A673 (cell line): ENCODE measurements at regions not wholly inside any gene's neighbourhood (a gene's known extent, or its start where the extent isn't known, plus 50 kb on each side); places are given as distances from the start of the nearest gene placed in this dataset.

ENCODE experiments used
- BruUV-seq: library from RNA; stranded (reverse); fragments of 400-500 nt; replicated peaks from 2 replicates; lab custom pipeline; 2021; lab: Mats Ljungman, UMichigan
- CTCF ChIA-PET: fragments of 300-600 bp; sonication (Branson Sonifier 250); formaldehyde crosslinking; loops from one replicate; lab custom pipeline; 2022; ENCODE audit warnings: antibody characterized with exemption; lab: Charles Lee
- POLR2A ChIA-PET: fragments of 300-600 bp; sonication (Branson Sonifier 250); formaldehyde crosslinking; loops from one replicate; lab custom pipeline; 2022; ENCODE audit warnings: antibody characterized with exemption; ENCODE audit not compliant: low non-redundant PET; lab: Charles Lee
- DNase-seq: peaks from one replicate; pipeline ENCODE4 v3.0.0-alpha.2; 2015; ENCODE audit warnings: low spot score
- H3K27ac ChIP-seq: fragments of 200-600 bp; sonication (generic); 2 replicates; pipeline ENCODE4 v1.5.1; 2016; ENCODE audit warnings: mixed run types, low read depth, mild to moderate bottlenecking, mixed read lengths, antibody characterized with exemption, low read length; ENCODE audit not compliant: poor library complexity, severe bottlenecking
- H3K27me3 ChIP-seq: fragments of 200-600 bp; sonication (generic); replicated peaks from 2 replicates; pipeline ENCODE4 v1.6.1; 2017; ENCODE audit warnings: mixed run types, low read depth, mild to moderate bottlenecking, mixed read lengths, antibody characterized with exemption, low read length; ENCODE audit not compliant: insufficient read depth, poor library complexity
- H3K36me3 ChIP-seq: fragments of 200-600 bp; sonication (generic); 2 replicates; pipeline ENCODE4 v1.6.1; 2016; ENCODE audit warnings: mixed run types, mild to moderate bottlenecking, mixed read lengths, antibody characterized with exemption, low read length; ENCODE audit not compliant: insufficient read depth, poor library complexity, severe bottlenecking
- H3K4me1 ChIP-seq: fragments of 200-600 bp; sonication (generic); 2 replicates; pipeline ENCODE4 v1.6.1; 2017; ENCODE audit warnings: mixed run types, mild to moderate bottlenecking, mixed read lengths, antibody characterized with exemption, low read length; ENCODE audit not compliant: insufficient read depth, poor library complexity, severe bottlenecking
- H3K4me3 ChIP-seq: fragments of 200-600 bp; sonication (generic); 2 replicates; pipeline ENCODE4 v1.5.1; 2016; ENCODE audit warnings: low read depth, mixed run types, mild to moderate bottlenecking, mixed read lengths, low read length; ENCODE audit not compliant: poor library complexity, severe bottlenecking
- H3K9me3 ChIP-seq: fragments of 200-600 bp; sonication (generic); 2 replicates; pipeline ENCODE4 v1.6.1; 2016; ENCODE audit warnings: mixed run types, low read depth, mild to moderate bottlenecking, mixed read lengths, antibody characterized with exemption, low read length; ENCODE audit not compliant: poor library complexity, severe bottlenecking
- EZH2 ChIP-seq: fragments of 200-600 bp; sonication (generic); IDR thresholded peaks from 2 replicates; pipeline ENCODE4 v1.6.1; 2017; ENCODE audit warnings: borderline replicate concordance, low read depth, mild to moderate bottlenecking, mixed read lengths, antibody characterized with exemption, low read length; ENCODE audit not compliant: poor library complexity, severe bottlenecking
- intact Hi-C: fragments of 100-400 bp; cut with micrococcal nuclease; formaldehyde crosslinking; loops from one replicate; pipeline ENCODE4 v1.10.0; 2022; ENCODE audit not compliant: unreplicated experiment
- TF ChIP-seq, protein P1 (sequence below): fragments of 300-800, 200-600 bp; sonication (generic); conservative IDR thresholded peaks from 2 replicates; pipeline ENCODE4 v1.5.1; 2017; ENCODE audit warnings: low read depth, mild to moderate bottlenecking, antibody characterized with exemption, low read length, moderate library complexity, mixed read lengths

DNA sequence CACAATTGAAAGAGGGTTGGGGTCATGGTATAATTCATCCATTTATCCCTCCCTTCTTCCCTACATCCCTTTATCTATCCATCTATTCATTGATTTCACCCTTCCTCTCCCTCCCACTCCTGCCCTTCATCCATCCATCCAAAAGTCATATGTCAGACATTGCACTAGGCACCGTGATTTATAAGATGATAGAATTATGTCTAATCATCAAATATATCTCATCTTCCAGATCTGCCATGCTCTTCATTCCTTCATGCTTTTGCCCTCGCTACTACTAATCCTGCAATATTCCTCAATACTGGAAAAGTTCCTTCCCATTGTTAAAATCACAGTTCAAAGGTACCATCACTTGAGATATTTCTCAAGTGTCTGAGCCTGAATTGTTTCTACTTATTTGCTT is 335.2 kb upstream of the CDH11 start:
- Histone ChIP-seq H3K4me1 (no peaks in the 10 kb centered on the region), H3K9me3 (no peaks in the 10 kb centered on the region), H3K36me3 (no peaks in the 10 kb centered on the region), H3K27me3 (no peaks in the 10 kb centered on the region), H3K27ac (no peak overlapping the region), H3K4me3 (no peak overlapping the region)
- no TSS peak for BruUV-seq
- intact Hi-C loops: no loop called here
- no peak for DNase-seq
- ChIA-PET POLR2A (no interaction called here), CTCF (no interaction called here)
- TF ChIP-seq, protein P1, sequence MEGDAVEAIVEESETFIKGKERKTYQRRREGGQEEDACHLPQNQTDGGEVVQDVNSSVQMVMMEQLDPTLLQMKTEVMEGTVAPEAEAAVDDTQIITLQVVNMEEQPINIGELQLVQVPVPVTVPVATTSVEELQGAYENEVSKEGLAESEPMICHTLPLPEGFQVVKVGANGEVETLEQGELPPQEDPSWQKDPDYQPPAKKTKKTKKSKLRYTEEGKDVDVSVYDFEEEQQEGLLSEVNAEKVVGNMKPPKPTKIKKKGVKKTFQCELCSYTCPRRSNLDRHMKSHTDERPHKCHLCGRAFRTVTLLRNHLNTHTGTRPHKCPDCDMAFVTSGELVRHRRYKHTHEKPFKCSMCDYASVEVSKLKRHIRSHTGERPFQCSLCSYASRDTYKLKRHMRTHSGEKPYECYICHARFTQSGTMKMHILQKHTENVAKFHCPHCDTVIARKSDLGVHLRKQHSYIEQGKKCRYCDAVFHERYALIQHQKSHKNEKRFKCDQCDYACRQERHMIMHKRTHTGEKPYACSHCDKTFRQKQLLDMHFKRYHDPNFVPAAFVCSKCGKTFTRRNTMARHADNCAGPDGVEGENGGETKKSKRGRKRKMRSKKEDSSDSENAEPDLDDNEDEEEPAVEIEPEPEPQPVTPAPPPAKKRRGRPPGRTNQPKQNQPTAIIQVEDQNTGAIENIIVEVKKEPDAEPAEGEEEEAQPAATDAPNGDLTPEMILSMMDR: no peak
- TF ChIP-seq EZH2: no peak

DNA sequence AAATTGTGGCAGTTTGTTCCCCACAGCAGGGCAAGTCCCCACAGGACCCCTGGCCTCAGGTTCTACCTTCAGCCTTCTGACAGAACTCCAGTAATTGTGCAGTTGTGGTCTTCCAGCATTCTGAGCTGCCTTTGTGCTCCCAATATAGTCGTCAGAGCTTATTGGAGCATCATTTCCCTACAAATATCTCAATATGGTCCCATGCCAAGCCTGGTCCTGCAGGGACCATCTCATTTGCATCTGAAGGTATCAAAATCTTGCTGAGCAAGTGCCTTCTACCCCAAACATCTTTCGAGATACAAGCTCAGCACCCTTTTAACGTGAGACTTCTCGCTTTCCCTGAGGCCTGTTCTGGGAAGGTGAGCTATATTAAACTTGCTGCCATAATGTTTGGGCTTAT is 333.9 kb upstream of the CDH11 start:
- Histone ChIP-seq H3K4me3 (no peak overlapping the region), H3K36me3 (no peaks in the 10 kb centered on the region), H3K9me3 (no peaks in the 10 kb centered on the region), H3K27me3 (no peaks in the 10 kb centered on the region), H3K4me1 (no peaks in the 10 kb centered on the region), H3K27ac (no peak overlapping the region)
- CTCF ChIA-PET: no interaction called here
- POLR2A ChIA-PET: no interaction called here
- BruUV-seq: no TSS peak
- TF ChIP-seq, protein P1: no peak
- TF ChIP-seq EZH2: no peak
- no peak for DNase-seq
- intact Hi-C loops: no loop called here

DNA sequence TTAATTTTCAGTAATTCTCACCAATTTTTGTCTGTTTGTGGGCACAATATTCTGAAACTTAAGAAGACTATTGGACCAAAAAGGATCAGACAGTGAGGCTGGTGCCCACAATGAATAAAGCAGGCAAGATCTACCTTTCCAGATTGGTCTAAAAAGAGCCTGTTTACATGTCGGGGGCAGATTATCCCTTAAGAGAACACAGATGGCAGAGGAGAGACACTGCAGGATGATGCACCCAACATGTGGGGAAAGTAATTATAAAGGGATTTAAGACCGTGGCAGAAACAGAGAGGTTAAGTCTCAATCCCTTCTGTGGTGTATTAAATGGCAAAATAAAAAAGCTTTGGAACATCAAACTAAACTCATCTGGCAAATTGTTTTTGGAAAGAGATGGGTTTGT is 331.8 kb upstream of the CDH11 start:
- BruUV-seq: no TSS peak
- CTCF ChIA-PET: no interaction called here
- POLR2A ChIA-PET: no interaction called here
- Histone ChIP-seq H3K36me3 (no peaks in the 10 kb centered on the region), H3K4me3 (no peak overlapping the region), H3K27ac (no peak overlapping the region), H3K4me1 (no peaks in the 10 kb centered on the region), H3K27me3 (no peaks in the 10 kb centered on the region), H3K9me3 (no peaks in the 10 kb centered on the region)
- intact Hi-C loops: no loop called here
- TF ChIP-seq, protein P1: no peak
- TF ChIP-seq EZH2: no peak
- DNase-seq: peak; percentile 12
